GM23338 (cell line): ENCODE measurements at regions not wholly inside any gene's neighbourhood (a gene's known extent, or its start where the extent isn't known, plus 50 kb on each side); places are given as distances from the start of the nearest gene placed in this dataset.

Experiments
- ATAC-seq: fragments of 200-7000 bp; cut with Tn5 transposase; 3 replicates; pipeline ENCODE4 v1.9.1; 2020
- DNase-seq: peaks from one replicate; pipeline ENCODE4 v3.0.0-alpha.2; 2015; ENCODE audit warnings: low spot score
- H2AFZ ChIP-seq: fragments of 200-600 bp; sonication (generic); 2 replicates; pipeline ENCODE4 v1.8.0; 2016; ENCODE audit warnings: antibody characterized with exemption, mild to moderate bottlenecking, moderate library complexity
- H3F3A ChIP-seq: fragments of 200-600 bp; sonication (generic); replicated peaks from 2 replicates; pipeline ENCODE4 v1.8.0; 2017; ENCODE audit warnings: antibody characterized with exemption, mixed run types, low read depth
- H3K27ac ChIP-seq: fragments of 200-600 bp; sonication (generic); 2 replicates; pipeline ENCODE4 v1.6.1; 2016; ENCODE audit warnings: low read depth
- H3K27me3 ChIP-seq: fragments of 200-600 bp; sonication (generic); 2 replicates; pipeline ENCODE4 v1.8.0; 2016; ENCODE audit warnings: mild to moderate bottlenecking, mixed run types, moderate library complexity; ENCODE audit not compliant: insufficient read depth
- H3K36me3 ChIP-seq: fragments of 200-600 bp; sonication (generic); 2 replicates; pipeline ENCODE4 v1.8.0; 2016; ENCODE audit warnings: mild to moderate bottlenecking; ENCODE audit not compliant: insufficient read depth
- H3K4me1 ChIP-seq: fragments of 200-600 bp; sonication (generic); 2 replicates; pipeline ENCODE4 v1.8.0; 2016; ENCODE audit warnings: mild to moderate bottlenecking, moderate library complexity; ENCODE audit not compliant: insufficient read depth
- H3K4me2 ChIP-seq: fragments of 200-600 bp; sonication (generic); 2 replicates; pipeline ENCODE4 v1.7.1; 2017; ENCODE audit warnings: mixed run types
- H3K4me3 ChIP-seq: fragments of 200-600 bp; sonication (generic); 2 replicates; pipeline ENCODE4 v1.6.1; 2016; ENCODE audit warnings: mixed run types
- H3K79me2 ChIP-seq: fragments of 200-600 bp; sonication (generic); replicated peaks from 2 replicates; pipeline ENCODE4 v1.8.0; 2017; ENCODE audit warnings: mild to moderate bottlenecking; ENCODE audit not compliant: insufficient read depth
- H3K9me2 ChIP-seq: fragments of 200-600 bp; sonication (generic); 2 replicates; pipeline ENCODE4 v1.8.0; 2017; ENCODE audit not compliant: insufficient read depth
- H4K20me1 ChIP-seq: fragments of 200-600 bp; sonication (generic); replicated peaks from 2 replicates; pipeline ENCODE4 v1.8.0; 2017; ENCODE audit warnings: mild to moderate bottlenecking; ENCODE audit not compliant: insufficient read depth
- H3K27ac Mint-ChIP-seq: 2 replicates; pipeline ENCODE4 v1.8.0; 2020; ENCODE audit warnings: inconsistent platforms, mild to moderate bottlenecking, moderate library complexity, mixed read lengths
- H3K27me3 Mint-ChIP-seq: 3 replicates; pipeline ENCODE4 v1.8.0; 2022; ENCODE audit warnings: low read depth, mild to moderate bottlenecking, moderate library complexity, mixed read lengths, inconsistent platforms; ENCODE audit not compliant: insufficient read depth, poor library complexity
- H3K36me3 Mint-ChIP-seq: 3 replicates; pipeline ENCODE4 v1.8.0; 2021; ENCODE audit warnings: low read depth, mild to moderate bottlenecking, inconsistent platforms, moderate library complexity, mixed read lengths
- H3K4me1 Mint-ChIP-seq: 3 replicates; pipeline ENCODE4 v1.8.0; 2020; ENCODE audit warnings: mild to moderate bottlenecking, inconsistent platforms, mixed read lengths
- H3K4me3 Mint-ChIP-seq: 3 replicates; pipeline ENCODE4 v1.8.0; 2021; ENCODE audit warnings: moderate library complexity, mild to moderate bottlenecking, inconsistent platforms, mixed read lengths
- H3K9me3 Mint-ChIP-seq: 3 replicates; pipeline ENCODE4 v1.8.0; 2020; ENCODE audit warnings: moderate library complexity, mild to moderate bottlenecking, inconsistent platforms, mixed read lengths
- CTCF ChIP-seq, 2 experiments: fragments of 200-600 bp in 1 of 2; sonication (generic) in 1 of 2; conservative IDR thresholded peaks; 2 replicates each; pipeline versions ENCODE4 v1.5.1 to v1.6.1; 2016 to 2017; ENCODE audit warnings: antibody characterized with exemption in 2 of 2, low read depth in 2 of 2, mild to moderate bottlenecking in 2 of 2, moderate library complexity in 1 of 2
- EZH2phosphoT487 ChIP-seq: fragments of 200-600 bp; sonication (generic); IDR thresholded peaks from one replicate; pipeline ENCODE4 v1.8.1; 2018; ENCODE audit warnings: antibody characterized with exemption; ENCODE audit not compliant: unreplicated experiment
- JUNB ChIP-seq: IDR thresholded peaks from one replicate; pipeline ENCODE4 v1.6.1; 2016; ENCODE audit warnings: antibody characterized with exemption; ENCODE audit not compliant: unreplicated experiment
- NANOG ChIP-seq: IDR thresholded peaks from 2 replicates; pipeline ENCODE4 v1.6.1; 2016; ENCODE audit warnings: antibody characterized with exemption, borderline replicate concordance
- ZNF331 ChIP-seq: fragments of 250-450 bp; sonication (Bioruptor Pico); IDR thresholded peaks from 2 replicates; pipeline ENCODE4 v1.5.0; 2020; ENCODE audit warnings: low read depth, mild to moderate bottlenecking, moderate library complexity
- ZNF462 ChIP-seq: fragments of 250-450 bp; sonication (Bioruptor Pico); IDR thresholded peaks from 2 replicates; pipeline ENCODE4 v1.5.0; 2020; ENCODE audit warnings: mild to moderate bottlenecking, moderate library complexity

GRCh38 chr13:33438918-33439317 is 153.4 kb upstream of the STARD13 start:
- Histone ChIP-seq H3K4me1 (peaks cover 19% of the 10 kb centered on the region), H4K20me1 (no peaks in the 10 kb centered on the region), H3K36me3 (no peaks in the 10 kb centered on the region), H2AFZ (no peak overlapping the region), H3K27me3 (no peaks in the 10 kb centered on the region), H3K27ac (no peak overlapping the region), H3F3A (no peaks in the 10 kb centered on the region), H3K4me3 (no peak overlapping the region), H3K4me2 (no peak overlapping the region), H3K79me2 (no peaks in the 10 kb centered on the region), H3K9me2 (no peaks in the 10 kb centered on the region)
- TF ChIP-seq NANOG (0 out of 2 replicates have a peak, but pooled peaks have one; percentile 25), JUNB (no peak), ZNF462 (CRISPR knock-in tag) (no peak)
- Mint-ChIP-seq H3K27ac (no peak overlapping the region), H3K4me1 (peaks cover 33% of the 10 kb centered on the region), H3K27me3 (no peaks in the 10 kb centered on the region), H3K36me3 (peaks cover 3% of the 10 kb centered on the region; the same call in 1 of the 3 replicates), H3K9me3 (no peaks in the 10 kb centered on the region; the same call in 2 of the 3 replicates), H3K4me3 (no peak overlapping the region)
- DNase-seq (no peak), ATAC-seq (no peak)

- Mint-ChIP-seq H3K4me3 (no peak overlapping the region), H3K9me3 (no peaks in the 10 kb centered on the region; the same call in 2 of the 3 replicates), H3K27ac (no peak overlapping the region), H3K4me1 (peaks cover 33% of the 10 kb centered on the region), H3K36me3 (peaks cover 3% of the 10 kb centered on the region; the same call in 1 of the 3 replicates), H3K27me3 (no peaks in the 10 kb centered on the region)
- DNase-seq (peak; percentile 67), ATAC-seq (peak; percentile 70)
- H4K20me1 ChIP-seq: no peaks in the 10 kb centered on the region
- H3K79me2 ChIP-seq: no peaks in the 10 kb centered on the region
- no peaks in the 10 kb centered on the region for H3K9me2 ChIP-seq
- H3K4me2 ChIP-seq: no peak overlapping the region
- no peaks in the 10 kb centered on the region for H3K36me3 ChIP-seq
- H2AFZ ChIP-seq: no peak overlapping the region
- H3F3A ChIP-seq: no peaks in the 10 kb centered on the region
- no peak overlapping the region for H3K27ac ChIP-seq
- H3K4me1 ChIP-seq: peaks cover 19% of the 10 kb centered on the region
- no peak overlapping the region for H3K4me3 ChIP-seq
- no peaks in the 10 kb centered on the region for H3K27me3 ChIP-seq
- TF ChIP-seq ZNF331 (CRISPR knock-in tag) (no peak), EZH2phosphoT487 (no peak), CTCF (conservative IDR thresholded peaks at IDR 0.05; ENCODE audit: low read depth in 2 of 2) (peak; percentile 58 to 71), NANOG (no peak), JUNB (no peak)
These were observed 155.5 kb upstream of the STARD13 start for GRCh38 chr13:33441015-33441414.
